ENCODE measurements at regions not wholly inside any gene's neighbourhood (a gene's known extent, or its start where the extent isn't known, plus 50 kb on each side); places are given as distances from the start of the nearest gene placed in this dataset.

DNA sequence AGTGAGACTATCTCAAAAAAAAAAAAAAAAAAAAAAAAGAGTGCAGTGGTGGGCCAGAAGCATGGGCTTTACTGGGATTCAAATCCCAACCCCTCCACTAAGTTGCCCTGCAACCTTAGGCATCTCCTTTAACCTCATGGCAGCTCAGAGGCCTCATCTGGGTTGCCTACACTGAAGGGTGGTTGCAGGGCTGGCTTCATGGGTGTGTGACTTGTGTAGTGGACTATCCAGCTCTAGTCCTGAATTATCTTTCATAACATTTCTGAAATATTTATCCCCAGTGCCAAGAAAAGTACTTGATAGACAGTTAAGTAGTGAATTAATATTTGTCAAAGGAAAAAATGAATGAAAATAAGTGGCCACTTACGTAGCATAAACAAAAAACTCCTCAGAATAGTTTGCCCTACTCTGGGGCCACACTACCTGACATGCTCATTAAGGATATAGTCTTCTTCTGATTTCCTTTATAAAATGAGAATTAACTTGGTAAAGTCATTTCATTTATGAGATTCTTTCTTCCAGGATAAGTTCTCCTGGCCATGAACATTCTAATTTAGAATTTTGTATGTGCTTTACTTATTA is 116.0 kb upstream of the SYT13 start:
- no peak overlapping the region for H3K4me3 Mint-ChIP-seq
- H3K27ac Mint-ChIP-seq (ENCODE audit: unreplicated experiment) = no peak overlapping the region
- TF ChIP-seq, protein P1, sequence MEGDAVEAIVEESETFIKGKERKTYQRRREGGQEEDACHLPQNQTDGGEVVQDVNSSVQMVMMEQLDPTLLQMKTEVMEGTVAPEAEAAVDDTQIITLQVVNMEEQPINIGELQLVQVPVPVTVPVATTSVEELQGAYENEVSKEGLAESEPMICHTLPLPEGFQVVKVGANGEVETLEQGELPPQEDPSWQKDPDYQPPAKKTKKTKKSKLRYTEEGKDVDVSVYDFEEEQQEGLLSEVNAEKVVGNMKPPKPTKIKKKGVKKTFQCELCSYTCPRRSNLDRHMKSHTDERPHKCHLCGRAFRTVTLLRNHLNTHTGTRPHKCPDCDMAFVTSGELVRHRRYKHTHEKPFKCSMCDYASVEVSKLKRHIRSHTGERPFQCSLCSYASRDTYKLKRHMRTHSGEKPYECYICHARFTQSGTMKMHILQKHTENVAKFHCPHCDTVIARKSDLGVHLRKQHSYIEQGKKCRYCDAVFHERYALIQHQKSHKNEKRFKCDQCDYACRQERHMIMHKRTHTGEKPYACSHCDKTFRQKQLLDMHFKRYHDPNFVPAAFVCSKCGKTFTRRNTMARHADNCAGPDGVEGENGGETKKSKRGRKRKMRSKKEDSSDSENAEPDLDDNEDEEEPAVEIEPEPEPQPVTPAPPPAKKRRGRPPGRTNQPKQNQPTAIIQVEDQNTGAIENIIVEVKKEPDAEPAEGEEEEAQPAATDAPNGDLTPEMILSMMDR (conservative IDR thresholded peaks at IDR 0.05) = no peak
- no peak for DNase-seq (ENCODE audit: low read depth, low spot score)
- H3K36me3 Mint-ChIP-seq (ENCODE audit: low read depth) = no peaks in the 10 kb centered on the region
- H3K9me3 Mint-ChIP-seq = no peaks in the 10 kb centered on the region
- peaks cover 3% of the 10 kb centered on the region for H3K4me1 Mint-ChIP-seq
- H3K27me3 Mint-ChIP-seq (ENCODE audit: low read depth) = peaks cover 32% of the 10 kb centered on the region

DNA sequence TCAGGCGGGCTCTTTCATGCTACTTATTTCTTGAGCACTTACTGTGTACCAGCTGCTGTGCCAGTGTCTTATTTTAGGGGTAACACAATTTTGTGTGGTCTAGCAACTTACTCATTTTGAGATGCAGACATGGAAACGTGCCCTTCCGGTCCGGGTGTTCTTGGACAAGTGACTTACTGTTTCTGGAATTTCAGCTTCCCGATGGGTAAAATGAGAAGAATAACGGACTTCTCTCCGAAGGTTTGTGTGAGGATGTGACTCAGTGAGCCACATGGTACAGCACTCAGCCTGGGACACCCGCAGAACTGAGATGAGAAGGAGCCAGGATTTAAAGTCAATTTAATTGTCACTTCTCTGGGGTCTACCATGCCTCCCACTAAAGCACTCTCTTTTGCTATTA is 114.5 kb upstream of the SYT13 start:
- Mint-ChIP-seq H3K4me1 (peaks cover 3% of the 10 kb centered on the region), H3K9me3 (no peaks in the 10 kb centered on the region), H3K4me3 (no peak overlapping the region), H3K27me3 (ENCODE audit: low read depth) (peaks cover 30% of the 10 kb centered on the region), H3K36me3 (ENCODE audit: low read depth) (no peaks in the 10 kb centered on the region), H3K27ac (ENCODE audit: unreplicated experiment) (no peak overlapping the region)
- TF ChIP-seq, protein P1 (conservative IDR thresholded peaks at IDR 0.05) = no peak
- DNase-seq (ENCODE audit: low read depth, low spot score) = no peak

DNA sequence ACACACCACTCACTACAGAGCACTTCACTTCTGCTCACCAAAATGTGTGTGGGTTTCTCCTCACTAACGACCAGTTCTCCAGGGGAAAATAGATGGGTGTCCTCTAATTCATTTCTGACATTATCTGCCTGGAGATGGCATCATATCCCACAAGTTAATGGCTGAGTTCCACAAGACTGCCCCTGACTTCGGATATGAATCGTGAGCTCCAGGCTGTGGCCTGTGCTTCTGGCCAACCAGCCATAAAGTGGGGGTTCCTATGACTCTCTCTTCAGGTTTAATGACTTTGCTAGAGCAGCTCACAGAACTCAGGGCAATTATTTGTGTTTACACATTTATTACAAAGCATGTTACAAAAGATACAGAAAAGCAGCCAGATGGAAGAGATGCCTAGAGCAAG is 113.0 kb upstream of the SYT13 start:
- peaks cover 21% of the 10 kb centered on the region for H3K27me3 Mint-ChIP-seq (ENCODE audit: low read depth)

DNA sequence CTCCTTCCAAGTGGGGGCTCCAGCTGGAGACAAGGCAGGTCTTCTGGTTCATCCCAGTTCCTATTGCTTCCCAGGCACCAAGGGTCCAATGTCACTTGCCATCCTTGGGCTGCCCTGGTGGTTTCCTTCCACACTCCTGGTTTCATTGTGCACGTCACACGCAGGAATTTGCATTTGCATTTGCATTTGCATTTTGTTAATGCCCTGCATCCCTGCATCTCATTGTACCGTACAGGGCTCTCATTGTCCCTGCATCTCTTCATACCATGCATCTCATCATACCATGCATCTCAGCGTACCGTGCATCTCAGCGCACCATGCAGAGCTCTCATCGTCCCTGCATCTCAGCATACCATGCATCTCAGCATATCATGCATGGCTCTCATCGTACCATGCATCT is 112.2 kb upstream of the SYT13 start:
- DNase-seq (ENCODE audit: low read depth, low spot score) = no peak
- H3K4me3 Mint-ChIP-seq = no peak overlapping the region
- no peaks in the 10 kb centered on the region for H3K9me3 Mint-ChIP-seq
- peaks cover 18% of the 10 kb centered on the region for H3K27me3 Mint-ChIP-seq (ENCODE audit: low read depth)
- H3K27ac Mint-ChIP-seq (ENCODE audit: unreplicated experiment) = no peak overlapping the region
- peaks cover 3% of the 10 kb centered on the region for H3K4me1 Mint-ChIP-seq
- TF ChIP-seq, protein P1 (conservative IDR thresholded peaks at IDR 0.05) = no peak
- H3K36me3 Mint-ChIP-seq (ENCODE audit: low read depth) = no peaks in the 10 kb centered on the region

More for the DNA sequence above, 113.0 kb upstream of the SYT13 start:
- no peak for DNase-seq (ENCODE audit: low read depth, low spot score)
- no peak overlapping the region for H3K27ac Mint-ChIP-seq (ENCODE audit: unreplicated experiment)
- no peaks in the 10 kb centered on the region for H3K9me3 Mint-ChIP-seq
- TF ChIP-seq, protein P1 (conservative IDR thresholded peaks at IDR 0.05) = no peak
- H3K4me3 Mint-ChIP-seq = no peak overlapping the region
- no peaks in the 10 kb centered on the region for H3K36me3 Mint-ChIP-seq (ENCODE audit: low read depth)
- H3K4me1 Mint-ChIP-seq = peaks cover 3% of the 10 kb centered on the region

DNA sequence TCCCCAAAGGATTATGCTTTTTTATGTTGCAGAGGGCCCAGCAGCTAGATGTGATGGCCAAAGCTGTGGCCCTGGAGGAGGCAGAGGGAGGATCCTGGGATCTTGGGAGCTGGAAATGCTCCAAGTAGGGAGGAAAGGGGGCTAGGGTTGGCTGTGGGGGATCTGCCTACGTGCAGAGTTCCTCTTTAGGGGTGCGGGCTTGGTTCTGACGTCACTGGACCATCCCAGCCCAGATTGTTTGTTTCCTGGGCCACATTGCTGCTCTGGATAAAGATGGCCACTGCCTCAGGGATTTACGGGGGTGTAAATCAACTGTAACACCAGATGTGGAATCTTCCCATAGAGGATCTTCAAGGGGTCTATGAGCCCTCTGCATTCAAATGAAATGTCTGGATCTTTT is 110.3 kb upstream of the SYT13 start:
- TF ChIP-seq, protein P1 (conservative IDR thresholded peaks at IDR 0.05) = no peak
- no peak overlapping the region for H3K4me3 Mint-ChIP-seq
- H3K36me3 Mint-ChIP-seq (ENCODE audit: low read depth) = no peaks in the 10 kb centered on the region
- DNase-seq (ENCODE audit: low read depth, low spot score) = no peak
- H3K27ac Mint-ChIP-seq (ENCODE audit: unreplicated experiment) = no peak overlapping the region
- peaks cover 3% of the 10 kb centered on the region for H3K4me1 Mint-ChIP-seq
- H3K9me3 Mint-ChIP-seq = no peaks in the 10 kb centered on the region
- H3K27me3 Mint-ChIP-seq (ENCODE audit: low read depth) = peaks cover 18% of the 10 kb centered on the region
